ENCODE measurements at regions not wholly inside any gene's neighbourhood (a gene's known extent, or its start where the extent isn't known, plus 50 kb on each side); places are given as distances from the start of the nearest gene placed in this dataset.

GRCh38 chr14:21880918-21881317 is 207.3 kb upstream of the OR4E1 start:
- Histone ChIP-seq H3K27ac (no peak overlapping the region), H3K36me3 (no peaks in the 10 kb centered on the region), H3K27me3 (no peaks in the 10 kb centered on the region), H3K4me3 (no peak overlapping the region), H3K9me3 (peaks cover 0 to 14% (median 0%) of the 10 kb centered on the region in 11 donors), H3K4me1 (no peaks in the 10 kb centered on the region)
- TF ChIP-seq CTCF (IDR thresholded peaks at IDR 0.05) = no peak
- intact Hi-C loops (cut with DNase I) = no loop called here
- 54 to 75% methylated on average over 3 of the region's 3 CpGs for WGBS, 2 donors
- no peak for DNase-seq
- no peak for ATAC-seq

- H3K4me3 ChIP-seq = no peak overlapping the region
- ATAC-seq = no peak
- TF ChIP-seq CTCF (IDR thresholded peaks at IDR 0.05) = no peak
- H3K27me3 ChIP-seq = peaks cover 0 to 6% (median 0%) of the 10 kb centered on the region in 7 donors
- WGBS, 2 donors = 71 to 76% methylated on average over 2 of the region's 2 CpGs
- H3K4me1 ChIP-seq = peaks cover 0 to 2% (median 0%) of the 10 kb centered on the region in 9 donors
- intact Hi-C loops (cut with DNase I) = no loop called here
- H3K27ac ChIP-seq = no peak overlapping the region
- no peaks in the 10 kb centered on the region for H3K36me3 ChIP-seq
- no peak for DNase-seq
- no peaks in the 10 kb centered on the region for H3K9me3 ChIP-seq
Observed at GRCh38 chr14:21875791-21876190, 202.2 kb upstream of the OR4E1 start.

GRCh38 chr14:21874946-21875345 is 201.3 kb upstream of the OR4E1 start:
- H3K27me3 ChIP-seq = peaks cover 0 to 6% (median 0%) of the 10 kb centered on the region in 7 donors
- H3K36me3 ChIP-seq = no peaks in the 10 kb centered on the region
- H3K4me3 ChIP-seq = no peak overlapping the region
- no peak for TF ChIP-seq CTCF (IDR thresholded peaks at IDR 0.05)
- H3K4me1 ChIP-seq = peaks cover 0 to 2% (median 0%) of the 10 kb centered on the region in 9 donors
- intact Hi-C loops (cut with DNase I) = no loop called here
- no peak for ATAC-seq
- H3K27ac ChIP-seq = peak overlapping the region in 1 of 10 donors; percentile 63
- 70 to 75% methylated on average over 1 of the region's 1 CpG for whole genome bisulfite sequencing, 2 donors
- peaks cover 0 to 8% (median 0%) of the 10 kb centered on the region in 11 donors for H3K9me3 ChIP-seq
- DNase-seq = no peak

GRCh38 chr14:21874167-21874566 is 200.5 kb upstream of the OR4E1 start:
- no peaks in the 10 kb centered on the region for H3K36me3 ChIP-seq
- DNase-seq (no peak), ATAC-seq (peak in 1 of 8 donors; percentile 20)
- WGBS, 2 donors = 45 to 82% methylated on average over 3 of the region's 3 CpGs
- H3K27me3 ChIP-seq = peaks cover 0 to 6% (median 0%) of the 10 kb centered on the region in 7 donors
- peaks cover 0 to 9% (median 0%) of the 10 kb centered on the region in 11 donors for H3K9me3 ChIP-seq
- H3K27ac ChIP-seq = peak overlapping the region in 1 of 10 donors; percentile 63
- intact Hi-C loops (cut with DNase I) = no loop called here
- no peak overlapping the region for H3K4me3 ChIP-seq
- no peak for TF ChIP-seq CTCF (IDR thresholded peaks at IDR 0.05)
- H3K4me1 ChIP-seq = peaks cover 0 to 2% (median 0%) of the 10 kb centered on the region in 9 donors
